Thyroid gland (tissue), 4 donors: ENCODE measurements at regions not wholly inside any gene's neighbourhood (a gene's known extent, or its start where the extent isn't known, plus 50 kb on each side); places are given as distances from the start of the nearest gene placed in this dataset.

Source experiments
- CTCF ChIP-seq, 6 experiments: fragments of 200-600 bp in 3 of 6; fragments of 450-650 bp in 3 of 6; sonication (generic) in 3 of 6; IDR thresholded peaks; one replicate each; pipeline ENCODE4 v1.5.1; 2016 to 2019; ENCODE audit warnings: antibody characterized with exemption in 6 of 6, mild to moderate bottlenecking in 2 of 6, inconsistent platforms in 1 of 6, moderate library complexity in 1 of 6
- POLR2A ChIP-seq, 2 donors: fragments of 450-650 bp; IDR thresholded peaks; one replicate each; pipeline ENCODE4 v1.6.1; 2017; ENCODE audit warnings: antibody characterized with exemption in 2 of 2, mild to moderate bottlenecking in 2 of 2, moderate library complexity in 1 of 2

- TF ChIP-seq CTCF (IDR thresholded peaks at IDR 0.05) = no peak
- TF ChIP-seq POLR2A (IDR thresholded peaks at IDR 0.05) = no peak
Observed at GRCh38 chr13:47518530-47518929, 482.5 kb downstream of the SUCLA2 start.
